Heart left ventricle (tissue), 16 donors: ENCODE measurements at regions not wholly inside any gene's neighbourhood (a gene's known extent, or its start where the extent isn't known, plus 50 kb on each side); places are given as distances from the start of the nearest gene placed in this dataset.

ENCODE experiments used
- ATAC-seq, 4 donors: fragments of 200-7000 bp; cut with Tn5 transposase; one replicate each; pipeline ENCODE4 v1.9.1; 2020 to 2022; ENCODE audit warnings: moderate library complexity in 4 of 4, mild to moderate bottlenecking in 3 of 4, moderate number of reproducible peaks in 1 of 4
- DNase-seq, 5 donors: peaks; one replicate each; pipeline ENCODE4 v3.0.0-alpha.2; 2020
- H3K27ac ChIP-seq, 12 donors: fragments of 200-600 bp; sonication (generic) in 4 of 12; one replicate each; pipeline versions ENCODE4 v1.5.0 to v1.8.0; 2016 to 2022; ENCODE audit warnings: mild to moderate bottlenecking in 2 of 12
- H3K27me3 ChIP-seq, 9 donors: fragments of 200-600 bp; sonication (generic) in 2 of 9; one replicate each; pipeline versions ENCODE4 v1.5.1 to v1.8.0; 2016 to 2022; ENCODE audit warnings: mild to moderate bottlenecking in 3 of 9
- H3K36me3 ChIP-seq, 9 donors: fragments of 200-600 bp; sonication (generic) in 2 of 9; one replicate each; pipeline versions ENCODE4 v1.5.0 to v1.8.0; 2018 to 2022; ENCODE audit warnings: mild to moderate bottlenecking in 2 of 9
- H3K4me1 ChIP-seq, 12 donors: fragments of 200-600 bp; sonication (generic) in 4 of 12; one replicate each; pipeline versions ENCODE4 v1.5.0 to v1.8.0; 2016 to 2022; ENCODE audit warnings: mild to moderate bottlenecking in 3 of 12
- H3K4me3 ChIP-seq, 12 donors: fragments of 200-600 bp; sonication (generic) in 4 of 12; one replicate each; pipeline versions ENCODE4 v1.5.0 to v1.8.0; 2017 to 2022; ENCODE audit warnings: mild to moderate bottlenecking in 9 of 12, moderate library complexity in 4 of 12
- H3K9me3 ChIP-seq, 12 donors: fragments of 200-600 bp; sonication (generic) in 4 of 12; one replicate each; pipeline versions ENCODE4 v1.5.0 to v1.8.0; 2016 to 2022; ENCODE audit warnings: mild to moderate bottlenecking in 1 of 12
- CTCF ChIP-seq, 12 donors: fragments of 200-600 bp; sonication (generic) in 4 of 12; IDR thresholded peaks; one replicate each; pipeline versions ENCODE4 v1.5.0 to v1.8.0; 2018 to 2022; ENCODE audit warnings: antibody characterized with exemption in 12 of 12, mild to moderate bottlenecking in 5 of 12
- POLR2A ChIP-seq, 2 donors: fragments of 450-650 bp; IDR thresholded peaks; one replicate each; pipeline ENCODE4 v1.6.1; 2017; ENCODE audit warnings: antibody characterized with exemption in 2 of 2, mild to moderate bottlenecking in 2 of 2, moderate library complexity in 2 of 2
- WGBS, 4 donors: extraction: QIAGEN DNeasy Blood & Tissue Kit in 2 of 4; methylation state at CpG; one replicate each; pipeline versions ENCODE4 v1.1.5 to v1.1.7; 2013 to 2018; 5-methylcytosine and 5-hydroxymethylcytosine counted together
- intact Hi-C, 10 donors: fragments of 100-400 bp; cut with DNase I; formaldehyde crosslinking; loops; one replicate each; pipeline versions ENCODE4 v1.11.1 to v1.14.2; 2022
- donor health status: ischemic (EF 13 %, LVEDD 7.1; RV severe dilation, severe dysfunction).
- donor health status: healthy with polysubstance abuse.
- donor health status: DM: no; HTN: yes; CAD: no.
- donor health status: DM: no; HTN: no; CAD: no.
- donor health status: ischemic (EF 25% LVEDD 6.9; RV normal size, moderate dysfunction).
- donor health status: ischemic (EF 25% LVEDD 5.7; RV mildly dilated, moderate dysfunction).
- donor health status: healthy.
- donor health status: DM: yes; HTN: yes; CAD: no.
- donor health status: ischemic (EF 35%, LVEDD 5.7; RV mildly dilated, moderate dysfunction).
- donor health status: nonischemic (EF 11% LVEDD 7.7; RV severe dilation, severe dysfunction).
- donor health status: DM: yes; HTN: yes; CAD: no.
- donor health status: PGD.
- donor health status: ischemic (EF 29% LVEDD 5.4; RV normal size, mild dysfunction).
- donor health status: nonischemic (EF 23%, LVEDD 6.1; RV moderate dilation, normal function).

GRCh38 chr15:36432161-36432560, 147.3 kb upstream of the CDIN1 start:
- no peak overlapping the region for H3K27ac ChIP-seq
- no peaks in the 10 kb centered on the region for H3K36me3 ChIP-seq
- H3K4me1 ChIP-seq: no peaks in the 10 kb centered on the region
- no peaks in the 10 kb centered on the region for H3K9me3 ChIP-seq
- no peak overlapping the region for H3K4me3 ChIP-seq
- no peaks in the 10 kb centered on the region for H3K27me3 ChIP-seq
- WGBS, 4 donors: 79 to 92% (median 82%) methylated on average over 2 of the region's 2 CpGs
- TF ChIP-seq POLR2A (IDR thresholded peaks at IDR 0.05) (no peak), CTCF (IDR thresholded peaks at IDR 0.05) (no peak)
- ATAC-seq (no peak), DNase-seq (no peak)
- intact Hi-C loops: no loop called here

- no peak for TF ChIP-seq POLR2A (IDR thresholded peaks at IDR 0.05)
- ATAC-seq: no peak
- Histone ChIP-seq H3K4me1 (no peaks in the 10 kb centered on the region), H3K27me3 (peaks cover 0 to under 1% (median 0%) of the 10 kb centered on the region in 9 donors), H3K9me3 (no peaks in the 10 kb centered on the region), H3K36me3 (no peaks in the 10 kb centered on the region), H3K4me3 (no peak overlapping the region), H3K27ac (no peak overlapping the region)
- no peak for DNase-seq
- intact Hi-C loops: no loop called here
Observed at GRCh38 chr15:36434177-36434576, 145.2 kb upstream of the CDIN1 start.

GRCh38 chr15:36438499-36438898, 140.9 kb upstream of the CDIN1 start:
- no peak for DNase-seq
- no peak for ATAC-seq
- no peaks in the 10 kb centered on the region for H3K36me3 ChIP-seq
- H3K27ac ChIP-seq: no peak overlapping the region
- H3K4me3 ChIP-seq: no peak overlapping the region
- TF ChIP-seq POLR2A (IDR thresholded peaks at IDR 0.05) (no peak), CTCF (IDR thresholded peaks at IDR 0.05) (no peak)
- no peaks in the 10 kb centered on the region for H3K9me3 ChIP-seq
- intact Hi-C loops: no loop called here
- H3K27me3 ChIP-seq: peaks cover 0 to 3% (median 0%) of the 10 kb centered on the region in 9 donors
- no peaks in the 10 kb centered on the region for H3K4me1 ChIP-seq
- WGBS, 4 donors: 78 to 94% (median 83%) methylated on average over 3 of the region's 3 CpGs

- Histone ChIP-seq H3K9me3 (no peaks in the 10 kb centered on the region), H3K4me3 (no peak overlapping the region), H3K27ac (no peak overlapping the region), H3K36me3 (no peaks in the 10 kb centered on the region), H3K4me1 (no peaks in the 10 kb centered on the region), H3K27me3 (no peaks in the 10 kb centered on the region)
- 88 to 97% (median 93%) methylated on average over 2 of the region's 2 CpGs for WGBS, 4 donors
- intact Hi-C loops: no loop called here
- ATAC-seq (no peak), DNase-seq (no peak)
- TF ChIP-seq POLR2A (IDR thresholded peaks at IDR 0.05) (no peak), CTCF (IDR thresholded peaks at IDR 0.05) (no peak)
Observed at GRCh38 chr15:36447373-36447772, 132.1 kb upstream of the CDIN1 start.

GRCh38 chr15:36448418-36448817, 131.0 kb upstream of the CDIN1 start:
- no peak for TF ChIP-seq CTCF (IDR thresholded peaks at IDR 0.05)
- no peaks in the 10 kb centered on the region for H3K9me3 ChIP-seq
- H3K4me3 ChIP-seq: no peak overlapping the region
- intact Hi-C loops: no loop called here
- no peaks in the 10 kb centered on the region for H3K36me3 ChIP-seq
- ATAC-seq (no peak), DNase-seq (no peak)
- no peaks in the 10 kb centered on the region for H3K27me3 ChIP-seq
- no peak overlapping the region for H3K27ac ChIP-seq
- no peaks in the 10 kb centered on the region for H3K4me1 ChIP-seq
